OCI-LY1 (cell line): ENCODE measurements at regions not wholly inside any gene's neighbourhood (a gene's known extent, or its start where the extent isn't known, plus 50 kb on each side); places are given as distances from the start of the nearest gene placed in this dataset.

Experiments
- EZH2 ChIP-seq: fragments of 200-600 bp; sonication (generic), shearing (Covaris generic); IDR thresholded peaks from 2 replicates; pipeline ENCODE4 v1.8.0; 2017; ENCODE audit warnings: borderline replicate concordance, mixed run types, mild to moderate bottlenecking, antibody characterized with exemption, low read length, moderate library complexity, mixed read lengths
- TF ChIP-seq, protein P1 (sequence below): fragments of 200-600 bp; sonication (generic), shearing (Covaris generic); IDR thresholded peaks from 2 replicates; pipeline ENCODE4 v1.5.1; 2017; ENCODE audit warnings: mild to moderate bottlenecking, antibody characterized with exemption, low read length, moderate library complexity, mixed read lengths

- TF ChIP-seq EZH2, result no peak
- TF ChIP-seq, protein P1, sequence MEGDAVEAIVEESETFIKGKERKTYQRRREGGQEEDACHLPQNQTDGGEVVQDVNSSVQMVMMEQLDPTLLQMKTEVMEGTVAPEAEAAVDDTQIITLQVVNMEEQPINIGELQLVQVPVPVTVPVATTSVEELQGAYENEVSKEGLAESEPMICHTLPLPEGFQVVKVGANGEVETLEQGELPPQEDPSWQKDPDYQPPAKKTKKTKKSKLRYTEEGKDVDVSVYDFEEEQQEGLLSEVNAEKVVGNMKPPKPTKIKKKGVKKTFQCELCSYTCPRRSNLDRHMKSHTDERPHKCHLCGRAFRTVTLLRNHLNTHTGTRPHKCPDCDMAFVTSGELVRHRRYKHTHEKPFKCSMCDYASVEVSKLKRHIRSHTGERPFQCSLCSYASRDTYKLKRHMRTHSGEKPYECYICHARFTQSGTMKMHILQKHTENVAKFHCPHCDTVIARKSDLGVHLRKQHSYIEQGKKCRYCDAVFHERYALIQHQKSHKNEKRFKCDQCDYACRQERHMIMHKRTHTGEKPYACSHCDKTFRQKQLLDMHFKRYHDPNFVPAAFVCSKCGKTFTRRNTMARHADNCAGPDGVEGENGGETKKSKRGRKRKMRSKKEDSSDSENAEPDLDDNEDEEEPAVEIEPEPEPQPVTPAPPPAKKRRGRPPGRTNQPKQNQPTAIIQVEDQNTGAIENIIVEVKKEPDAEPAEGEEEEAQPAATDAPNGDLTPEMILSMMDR, result no peak
Measured at GRCh38 chr13:58592786-58593185, 961.2 kb downstream of the PCDH17 start.
